ENCODE measurements at regions not wholly inside any gene's neighbourhood (a gene's known extent, or its start where the extent isn't known, plus 50 kb on each side); places are given as distances from the start of the nearest gene placed in this dataset.

DNA sequence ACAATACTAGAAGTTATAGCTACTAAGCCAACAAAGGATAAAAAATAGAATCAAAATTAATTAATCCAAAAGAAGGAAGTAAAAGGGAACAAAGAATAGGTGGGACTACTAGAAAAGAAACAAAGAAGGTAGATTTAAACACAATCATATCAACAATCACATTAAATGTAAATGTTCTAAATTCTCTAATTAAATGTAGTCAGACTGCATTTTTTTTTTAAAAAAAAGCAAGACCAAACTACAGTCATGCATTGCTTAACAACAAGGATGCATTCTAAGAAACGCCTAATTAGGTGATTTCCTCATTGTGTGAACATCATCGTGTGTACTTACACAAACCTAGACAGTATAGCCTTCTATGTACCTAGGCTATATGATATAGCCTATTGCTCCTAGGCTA, 59.7 kb upstream of the ADAM23 start:
- FAIRE-seq: no peak
- TF ChIP-seq, protein P1, sequence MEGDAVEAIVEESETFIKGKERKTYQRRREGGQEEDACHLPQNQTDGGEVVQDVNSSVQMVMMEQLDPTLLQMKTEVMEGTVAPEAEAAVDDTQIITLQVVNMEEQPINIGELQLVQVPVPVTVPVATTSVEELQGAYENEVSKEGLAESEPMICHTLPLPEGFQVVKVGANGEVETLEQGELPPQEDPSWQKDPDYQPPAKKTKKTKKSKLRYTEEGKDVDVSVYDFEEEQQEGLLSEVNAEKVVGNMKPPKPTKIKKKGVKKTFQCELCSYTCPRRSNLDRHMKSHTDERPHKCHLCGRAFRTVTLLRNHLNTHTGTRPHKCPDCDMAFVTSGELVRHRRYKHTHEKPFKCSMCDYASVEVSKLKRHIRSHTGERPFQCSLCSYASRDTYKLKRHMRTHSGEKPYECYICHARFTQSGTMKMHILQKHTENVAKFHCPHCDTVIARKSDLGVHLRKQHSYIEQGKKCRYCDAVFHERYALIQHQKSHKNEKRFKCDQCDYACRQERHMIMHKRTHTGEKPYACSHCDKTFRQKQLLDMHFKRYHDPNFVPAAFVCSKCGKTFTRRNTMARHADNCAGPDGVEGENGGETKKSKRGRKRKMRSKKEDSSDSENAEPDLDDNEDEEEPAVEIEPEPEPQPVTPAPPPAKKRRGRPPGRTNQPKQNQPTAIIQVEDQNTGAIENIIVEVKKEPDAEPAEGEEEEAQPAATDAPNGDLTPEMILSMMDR (IDR thresholded peaks at IDR 0.05; ENCODE audit: insufficient read depth, missing control alignments): no peak
- no peak for DNase-seq (ENCODE audit: insufficient read length, low spot score)

DNA sequence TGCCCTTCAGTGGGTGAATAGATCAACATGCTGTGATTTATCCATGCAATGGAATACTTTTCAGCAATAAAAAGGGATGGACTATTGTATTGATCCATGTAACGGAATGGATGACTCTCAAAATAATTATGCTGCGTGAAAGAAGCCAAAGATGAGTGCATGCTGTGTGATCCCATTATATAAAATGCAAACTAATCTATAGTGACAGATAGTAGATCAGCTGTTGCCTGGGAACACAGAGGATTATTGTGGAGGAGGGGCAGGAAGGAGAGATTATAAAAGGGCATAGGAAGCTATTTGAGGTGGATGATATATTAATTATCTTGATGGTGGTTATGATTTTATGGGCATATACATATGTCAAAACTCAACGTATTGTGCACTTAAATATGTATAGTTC, 55.5 kb upstream of the ADAM23 start:
- peak; percentile 95 for FAIRE-seq
- no peak for DNase-seq (ENCODE audit: insufficient read length, low spot score)
- TF ChIP-seq, protein P1 (IDR thresholded peaks at IDR 0.05; ENCODE audit: insufficient read depth, missing control alignments): no peak

DNA sequence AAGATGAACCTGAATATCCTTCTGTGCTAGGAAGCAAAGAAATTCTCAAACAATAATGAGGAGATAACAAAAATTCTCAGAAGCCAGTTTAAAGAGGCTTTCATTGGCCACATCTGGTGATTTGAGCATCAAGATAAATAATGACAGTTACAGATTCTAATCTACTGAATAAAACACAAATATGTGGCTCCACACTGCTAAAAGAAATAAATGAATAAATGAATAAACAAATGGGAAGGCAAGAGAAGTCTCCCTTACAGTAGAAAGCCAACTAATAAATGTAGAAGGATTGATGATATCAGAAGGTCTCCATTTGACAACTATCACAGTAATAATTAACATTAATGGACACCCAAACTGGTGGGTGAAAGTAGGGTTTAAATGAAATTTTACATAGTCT, 54.6 kb upstream of the ADAM23 start:
- TF ChIP-seq, protein P1 (IDR thresholded peaks at IDR 0.05; ENCODE audit: insufficient read depth, missing control alignments): no peak
- DNase-seq (ENCODE audit: insufficient read length, low spot score) (no peak), FAIRE-seq (no peak)

DNA sequence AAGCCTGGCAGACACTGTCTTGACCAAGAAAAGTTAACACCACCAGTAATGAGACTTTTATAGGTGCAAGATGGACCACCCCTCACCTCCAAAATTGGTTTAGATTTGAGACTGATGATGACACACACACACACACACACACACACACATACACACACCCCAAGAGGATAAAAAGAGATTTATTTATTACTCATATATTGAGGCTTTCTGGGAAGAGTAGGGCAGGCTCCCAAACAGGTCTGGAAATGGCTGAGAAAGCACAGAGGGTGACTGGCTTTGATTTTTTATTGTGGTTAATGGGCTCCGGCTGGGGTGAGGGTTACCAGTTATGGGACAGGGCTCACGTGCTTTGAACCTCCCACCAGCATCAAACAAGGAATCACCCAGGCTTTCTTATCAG, 54.2 kb upstream of the ADAM23 start:
- TF ChIP-seq, protein P1 (IDR thresholded peaks at IDR 0.05; ENCODE audit: insufficient read depth, missing control alignments): no peak
- no peak for FAIRE-seq
- no peak for DNase-seq (ENCODE audit: insufficient read length, low spot score)

DNA sequence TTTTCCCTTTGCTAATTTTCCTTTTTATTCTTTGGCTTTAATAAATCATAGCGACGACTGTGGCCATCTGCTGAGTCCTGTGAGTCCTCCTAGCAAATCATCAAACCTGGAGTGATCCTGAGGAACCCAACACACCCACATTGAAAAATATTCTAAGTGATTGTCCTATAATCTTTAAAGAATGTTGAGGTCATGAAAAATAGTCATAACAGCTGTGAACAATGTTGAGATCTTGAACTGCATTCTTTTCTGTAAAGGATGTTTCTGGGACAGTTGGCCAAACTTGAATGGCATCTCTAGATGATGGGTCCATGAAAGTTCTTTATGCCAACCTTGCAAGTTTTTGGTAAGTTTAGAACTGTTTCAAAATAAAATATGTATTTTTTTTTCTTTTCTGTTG, 53.2 kb upstream of the ADAM23 start:
- TF ChIP-seq, protein P1 (IDR thresholded peaks at IDR 0.05; ENCODE audit: insufficient read depth, missing control alignments): no peak
- FAIRE-seq: no peak
- DNase-seq (ENCODE audit: insufficient read length, low spot score): no peak

DNA sequence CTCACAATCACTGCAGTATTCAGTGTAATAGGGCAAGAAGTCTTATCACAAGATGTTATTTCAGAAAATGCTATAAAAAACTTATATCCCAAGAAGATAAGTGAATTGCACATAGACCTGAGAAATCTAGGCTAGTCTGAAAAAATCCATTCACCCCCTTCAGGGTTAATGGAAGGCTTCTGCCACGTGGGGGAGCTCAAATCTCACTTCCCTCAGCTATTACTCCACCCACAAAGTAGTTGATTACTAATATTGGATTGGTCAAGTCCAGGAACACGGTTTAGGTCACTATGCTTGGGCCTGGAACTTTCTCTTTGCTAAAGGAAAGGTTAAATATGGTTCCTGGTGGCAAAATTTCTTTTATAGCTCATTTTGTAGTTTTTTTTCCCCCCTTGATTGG, 51.2 kb upstream of the ADAM23 start:
- TF ChIP-seq, protein P1 (IDR thresholded peaks at IDR 0.05; ENCODE audit: insufficient read depth, missing control alignments): peak; percentile 37
- FAIRE-seq (peak; percentile 79), DNase-seq (ENCODE audit: insufficient read length, low spot score) (no peak)
